Neural cell (in vitro differentiated cells): ENCODE measurements at regions not wholly inside any gene's neighbourhood (a gene's known extent, or its start where the extent isn't known, plus 50 kb on each side); places are given as distances from the start of the nearest gene placed in this dataset.

ENCODE experiments used
- H2AFZ ChIP-seq: fragments of 200-600, 300-800 bp; sonication (generic), shearing (Covaris generic); 2 replicates; pipeline ENCODE4 v1.6.0; 2014; ENCODE audit warnings: low read depth, mild to moderate bottlenecking, antibody characterized with exemption, low read length, moderate library complexity
- H3F3A ChIP-seq: fragments of 200-600 bp; shearing (Covaris generic); 2 replicates; pipeline ENCODE4 v1.6.1; 2016; ENCODE audit warnings: mild to moderate bottlenecking, moderate library complexity, mixed read lengths, antibody characterized with exemption, low read length; ENCODE audit not compliant: insufficient read depth, poor library complexity, severe bottlenecking
- H3K27ac ChIP-seq: fragments of 200-600, 300-800 bp; sonication (generic), shearing (Covaris generic); 2 replicates; pipeline ENCODE4 v1.5.1; 2014; ENCODE audit warnings: mild to moderate bottlenecking, low read length, moderate library complexity
- H3K27me3 ChIP-seq: fragments of 300-800, 200-600 bp; sonication (generic), shearing (Covaris generic); 2 replicates; pipeline ENCODE4 v1.6.0; 2014; ENCODE audit warnings: mild to moderate bottlenecking, low read depth, low read length, moderate library complexity; ENCODE audit not compliant: insufficient read depth
- H3K36me3 ChIP-seq: fragments of 300-800, 200-600 bp; sonication (generic), shearing (Covaris generic); 2 replicates; pipeline ENCODE4 v1.5.1; 2014; ENCODE audit warnings: mild to moderate bottlenecking, antibody characterized with exemption, low read length, moderate library complexity; ENCODE audit not compliant: insufficient read depth
- H3K4me2 ChIP-seq: fragments of 300-800, 200-600 bp; sonication (generic), shearing (Covaris generic); 2 replicates; pipeline ENCODE4 v1.6.0; 2014; ENCODE audit warnings: mild to moderate bottlenecking, low read length
- H3K4me3 ChIP-seq: fragments of 300-800, 200-600 bp; sonication (generic), shearing (Covaris generic); 2 replicates; pipeline ENCODE4 v1.5.1; 2014; ENCODE audit warnings: mild to moderate bottlenecking, low read length, moderate library complexity
- H3K79me2 ChIP-seq: fragments of 200-600 bp; shearing (Covaris generic); replicated peaks from 2 replicates; pipeline ENCODE4 v1.6.0; 2014; ENCODE audit warnings: mild to moderate bottlenecking, low read length, moderate library complexity; ENCODE audit not compliant: insufficient read depth
- H3K9ac ChIP-seq: fragments of 300-800, 200-600 bp; sonication (generic), shearing (Covaris generic); 2 replicates; pipeline ENCODE4 v1.6.1; 2016; ENCODE audit warnings: mild to moderate bottlenecking, low read length, mixed read lengths
- H3K9me2 ChIP-seq: fragments of 200-600 bp; shearing (Covaris generic); 2 replicates; pipeline ENCODE4 v1.6.1; 2016; ENCODE audit warnings: mild to moderate bottlenecking, low read length, mixed read lengths; ENCODE audit not compliant: insufficient read depth
- H3K9me3 ChIP-seq: fragments of 200-600, 300-800 bp; sonication (generic), shearing (Covaris generic); 2 replicates; pipeline ENCODE4 v1.6.1; 2016; ENCODE audit warnings: mild to moderate bottlenecking, mixed run types, low read length, moderate library complexity, mixed read lengths
- H4K20me1 ChIP-seq: fragments of 200-600 bp; shearing (Covaris generic); 2 replicates; pipeline ENCODE4 v1.6.1; 2016; ENCODE audit warnings: mild to moderate bottlenecking, mixed run types; ENCODE audit not compliant: insufficient read depth
- EP300 ChIP-seq: fragments of 450-650 bp; conservative IDR thresholded peaks from 2 replicates; pipeline ENCODE4 v1.6.1; 2014; ENCODE audit warnings: antibody characterized with exemption, mild to moderate bottlenecking, moderate library complexity; ENCODE audit not compliant: poor library complexity, severe bottlenecking
- EZH2 ChIP-seq: fragments of 200-600, 300-800 bp; shearing (Covaris generic), sonication (generic); IDR thresholded peaks from 2 replicates; pipeline ENCODE4 v1.6.1; 2014; ENCODE audit warnings: antibody characterized with exemption, low read length, borderline replicate concordance, mild to moderate bottlenecking; ENCODE audit not compliant: insufficient read depth, poor library complexity, severe bottlenecking
- MXI1 ChIP-seq: fragments of 450-650 bp; conservative IDR thresholded peaks from 2 replicates; pipeline ENCODE4 v1.6.1; 2014; ENCODE audit warnings: antibody characterized with exemption, mild to moderate bottlenecking; ENCODE audit not compliant: poor library complexity, severe bottlenecking
- POLR2AphosphoS5 ChIP-seq: IDR thresholded peaks from 2 replicates; pipeline ENCODE4 v1.6.1; 2012
- RAD21 ChIP-seq: fragments of 450-650 bp; conservative IDR thresholded peaks from 2 replicates; pipeline ENCODE4 v1.6.1; 2014; ENCODE audit warnings: antibody characterized with exemption, mild to moderate bottlenecking, moderate library complexity
- REST ChIP-seq: IDR thresholded peaks from 2 replicates; pipeline ENCODE4 v1.6.1; 2012; ENCODE audit warnings: borderline replicate concordance
- SMC3 ChIP-seq: fragments of 450-650 bp; conservative IDR thresholded peaks from 2 replicates; pipeline ENCODE4 v1.6.1; 2014; ENCODE audit warnings: antibody characterized with exemption, mild to moderate bottlenecking, moderate library complexity; ENCODE audit not compliant: poor library complexity
- TAF1 ChIP-seq: IDR thresholded peaks from 2 replicates; pipeline ENCODE4 v1.6.1; 2012; ENCODE audit warnings: low read depth
- TF ChIP-seq, protein P1 (sequence below): fragments of 450-650 bp; IDR thresholded peaks from 2 replicates; pipeline ENCODE4 v1.5.1; 2014; ENCODE audit warnings: antibody characterized with exemption, mild to moderate bottlenecking, moderate library complexity; ENCODE audit not compliant: poor library complexity, severe bottlenecking

DNA sequence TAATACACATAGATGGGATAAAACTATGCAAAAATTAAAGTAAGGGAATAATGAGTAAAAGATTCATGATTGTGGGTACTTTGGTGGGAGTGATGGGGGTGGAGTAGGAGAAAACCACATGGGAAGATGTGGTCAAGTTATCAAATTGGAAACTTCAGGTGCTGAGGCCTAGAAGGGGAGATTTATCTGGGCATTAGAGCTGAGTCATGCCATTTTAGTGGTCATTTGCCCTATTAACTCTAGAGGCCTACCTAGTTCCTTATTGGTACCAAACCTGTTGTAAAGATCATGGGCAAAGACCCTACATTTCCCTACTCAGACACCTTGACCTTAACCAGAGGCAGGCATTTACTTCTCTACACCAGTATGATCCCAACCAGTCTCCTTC is 125.9 kb upstream of the BCL6 start:
- H3F3A ChIP-seq: no peaks in the 10 kb centered on the region
- H3K4me3 ChIP-seq: no peak overlapping the region
- no peaks in the 10 kb centered on the region for H3K9me3 ChIP-seq
- H3K79me2 ChIP-seq: no peaks in the 10 kb centered on the region
- no peaks in the 10 kb centered on the region for H3K9me2 ChIP-seq
- H3K27me3 ChIP-seq: no peaks in the 10 kb centered on the region
- no peak overlapping the region for H2AFZ ChIP-seq
- H3K36me3 ChIP-seq: no peaks in the 10 kb centered on the region
- no peaks in the 10 kb centered on the region for H4K20me1 ChIP-seq
- no peak overlapping the region for H3K4me2 ChIP-seq
- no peak for TF ChIP-seq POLR2AphosphoS5
- no peak for TF ChIP-seq TAF1
- TF ChIP-seq EP300: no peak
- TF ChIP-seq SMC3: no peak
- no peak for TF ChIP-seq REST
- TF ChIP-seq MXI1: no peak
- TF ChIP-seq, protein P1, sequence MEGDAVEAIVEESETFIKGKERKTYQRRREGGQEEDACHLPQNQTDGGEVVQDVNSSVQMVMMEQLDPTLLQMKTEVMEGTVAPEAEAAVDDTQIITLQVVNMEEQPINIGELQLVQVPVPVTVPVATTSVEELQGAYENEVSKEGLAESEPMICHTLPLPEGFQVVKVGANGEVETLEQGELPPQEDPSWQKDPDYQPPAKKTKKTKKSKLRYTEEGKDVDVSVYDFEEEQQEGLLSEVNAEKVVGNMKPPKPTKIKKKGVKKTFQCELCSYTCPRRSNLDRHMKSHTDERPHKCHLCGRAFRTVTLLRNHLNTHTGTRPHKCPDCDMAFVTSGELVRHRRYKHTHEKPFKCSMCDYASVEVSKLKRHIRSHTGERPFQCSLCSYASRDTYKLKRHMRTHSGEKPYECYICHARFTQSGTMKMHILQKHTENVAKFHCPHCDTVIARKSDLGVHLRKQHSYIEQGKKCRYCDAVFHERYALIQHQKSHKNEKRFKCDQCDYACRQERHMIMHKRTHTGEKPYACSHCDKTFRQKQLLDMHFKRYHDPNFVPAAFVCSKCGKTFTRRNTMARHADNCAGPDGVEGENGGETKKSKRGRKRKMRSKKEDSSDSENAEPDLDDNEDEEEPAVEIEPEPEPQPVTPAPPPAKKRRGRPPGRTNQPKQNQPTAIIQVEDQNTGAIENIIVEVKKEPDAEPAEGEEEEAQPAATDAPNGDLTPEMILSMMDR: no peak
- no peak for TF ChIP-seq EZH2
- no peak for TF ChIP-seq RAD21
- H3K27ac ChIP-seq: no peak overlapping the region
- H3K9ac ChIP-seq: no peak overlapping the region

GRCh38 chr3:187871848-187872247 is 126.6 kb upstream of the BCL6 start:
- Histone ChIP-seq H3K9me3 (no peaks in the 10 kb centered on the region), H3K79me2 (no peaks in the 10 kb centered on the region), H3K9me2 (no peaks in the 10 kb centered on the region), H3K4me3 (no peak overlapping the region), H3K9ac (no peak overlapping the region), H2AFZ (no peak overlapping the region), H3K27me3 (no peaks in the 10 kb centered on the region), H3F3A (no peaks in the 10 kb centered on the region), H3K4me2 (no peak overlapping the region), H4K20me1 (no peaks in the 10 kb centered on the region), H3K27ac (no peak overlapping the region), H3K36me3 (no peaks in the 10 kb centered on the region)
- TF ChIP-seq SMC3: no peak
- TF ChIP-seq EP300: no peak
- TF ChIP-seq TAF1: no peak
- TF ChIP-seq EZH2: no peak
- TF ChIP-seq POLR2AphosphoS5: no peak
- TF ChIP-seq, protein P1: no peak
- TF ChIP-seq RAD21: no peak
